Urothelium cell line (cell line): ENCODE measurements at regions not wholly inside any gene's neighbourhood (a gene's known extent, or its start where the extent isn't known, plus 50 kb on each side); places are given as distances from the start of the nearest gene placed in this dataset.
A peak's percentile ranks its signal among the peaks of the same experiment; 100 is the strongest.

Experiments used
- DNase-seq: peaks from one replicate; pipeline ENCODE4 v3.0.0; 2011; ENCODE audit warnings: low spot score, mixed read lengths
- FAIRE-seq: peaks from 2 replicates; lab custom pipeline; 2011; peaks lifted over from hg19 to GRCh38; lab: Jason Lieb, UNC

- DNase-seq (no peak), FAIRE-seq (no peak)
These were observed 54.2 kb upstream of the MCTP2 start for GRCh38 chr15:94177112-94177511.

- DNase-seq (no peak), FAIRE-seq (no peak)
These were observed 55.9 kb upstream of the MCTP2 start for GRCh38 chr15:94175420-94175819.

GRCh38 chr15:94174399-94174802 is 57.0 kb upstream of the MCTP2 start:
- DNase-seq (no peak), FAIRE-seq (no peak)

- DNase-seq (no peak), FAIRE-seq (no peak)
These were observed 63.1 kb upstream of the MCTP2 start for GRCh38 chr15:94168250-94168649.

GRCh38 chr15:94164971-94165370 is 66.4 kb upstream of the MCTP2 start:
- DNase-seq (no peak), FAIRE-seq (no peak)

GRCh38 chr15:94164202-94164807 is 67.1 kb upstream of the MCTP2 start:
- peak; percentile 52 for DNase-seq
- no peak for FAIRE-seq

- no peak for FAIRE-seq
- DNase-seq = no peak
These were observed 68.4 kb upstream of the MCTP2 start for GRCh38 chr15:94162939-94163338.

- no peak for DNase-seq
- FAIRE-seq = no peak
These were observed 77.1 kb upstream of the MCTP2 start for GRCh38 chr15:94154255-94154654.

- FAIRE-seq (no peak), DNase-seq (no peak)
These were observed 86.3 kb upstream of the MCTP2 start for GRCh38 chr15:94145046-94145445.

GRCh38 chr15:94141802-94142201 is 89.6 kb upstream of the MCTP2 start:
- DNase-seq (no peak), FAIRE-seq (no peak)

- FAIRE-seq (no peak), DNase-seq (no peak)
These were observed 95.7 kb upstream of the MCTP2 start for GRCh38 chr15:94135486-94136147.

GRCh38 chr15:94131875-94132274 is 99.5 kb upstream of the MCTP2 start:
- FAIRE-seq = no peak
- DNase-seq = no peak

- no peak for DNase-seq
- no peak for FAIRE-seq
These were observed 100.9 kb upstream of the MCTP2 start for GRCh38 chr15:94130504-94130903.

- DNase-seq = no peak
- FAIRE-seq = no peak
These were observed 104.4 kb upstream of the MCTP2 start for GRCh38 chr15:94127006-94127405.

- FAIRE-seq (no peak), DNase-seq (no peak)
These were observed 105.7 kb upstream of the MCTP2 start for GRCh38 chr15:94125698-94126097.

GRCh38 chr15:94125156-94125555 is 106.2 kb upstream of the MCTP2 start:
- no peak for DNase-seq
- FAIRE-seq = no peak

- no peak for DNase-seq
- no peak for FAIRE-seq
These were observed 108.8 kb upstream of the MCTP2 start for GRCh38 chr15:94122516-94122915.

- peak; percentile 72 for DNase-seq
- peak; percentile 5 for FAIRE-seq
These were observed 111.2 kb upstream of the MCTP2 start for GRCh38 chr15:94119923-94120775.

- no peak for DNase-seq
- no peak for FAIRE-seq
These were observed 112.0 kb upstream of the MCTP2 start for GRCh38 chr15:94119298-94119811.

GRCh38 chr15:94110476-94111130 is 120.8 kb upstream of the MCTP2 start:
- FAIRE-seq = no peak
- DNase-seq = no peak

- DNase-seq (no peak), FAIRE-seq (no peak)
These were observed 123.7 kb upstream of the MCTP2 start for GRCh38 chr15:94107652-94108051.
